ENCODE measurements at regions not wholly inside any gene's neighbourhood (a gene's known extent, or its start where the extent isn't known, plus 50 kb on each side); places are given as distances from the start of the nearest gene placed in this dataset.

DNA sequence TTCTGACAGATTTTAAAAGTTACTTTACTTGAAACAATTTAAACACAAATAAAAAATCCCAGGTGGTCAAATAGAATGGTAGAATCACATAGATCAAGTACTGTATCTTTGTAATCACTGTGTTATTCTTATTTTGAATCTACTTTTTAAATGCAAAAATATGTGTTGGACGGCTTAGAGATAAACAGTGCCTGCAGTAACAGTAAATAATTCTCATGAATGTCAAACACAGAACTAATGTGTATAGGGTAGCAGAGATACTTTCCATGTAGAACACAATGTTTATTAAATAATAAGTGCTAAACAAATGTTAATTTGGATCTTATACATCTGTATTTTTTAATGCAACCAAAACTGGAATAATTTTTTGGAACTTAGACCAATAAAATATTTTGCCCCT lies 1199.4 kb downstream of the SORCS1 start:
- Histone ChIP-seq H3K9ac (ENCODE audit: control insufficient read depth, extremely low read depth, insufficient read depth, low read length) (no peak overlapping the region), H3K4me3 (ENCODE audit: control insufficient read depth in 2 of 3, extremely low read depth in 1 of 3, insufficient read depth in 2 of 3, low read depth in 1 of 3, low read length in 3 of 3) (no peak overlapping the region), H4K20me1 (ENCODE audit: control insufficient read depth, extremely low read depth, insufficient read depth, low read length) (no peaks in the 10 kb centered on the region), H3K79me2 (ENCODE audit: control insufficient read depth, insufficient read depth, low read length) (no peaks in the 10 kb centered on the region), H3K27ac (ENCODE audit: control insufficient read depth, insufficient read depth, low read length) (no peak overlapping the region), H3K4me2 (ENCODE audit: control insufficient read depth, extremely low read depth, insufficient read depth, low read depth, low read length) (no peak overlapping the region), H3K27me3 (ENCODE audit: control insufficient read depth, extremely low read depth, insufficient read depth, low read length) (no peaks in the 10 kb centered on the region), H3K9me3 (ENCODE audit: control insufficient read depth, low read depth, low read length) (no peaks in the 10 kb centered on the region), H3K36me3 (ENCODE audit: control insufficient read depth in 2 of 2, extremely low read depth in 1 of 2, insufficient read depth in 2 of 2, low read length in 2 of 2) (no peaks in the 10 kb centered on the region), H2AFZ (ENCODE audit: control insufficient read depth, low read length) (no peak overlapping the region), H3K9me1 (ENCODE audit: control insufficient read depth, extremely low read depth, insufficient read depth, low read length) (no peaks in the 10 kb centered on the region), H3K4me1 (ENCODE audit: control insufficient read depth, extremely low read depth, insufficient read depth, low read length) (no peaks in the 10 kb centered on the region)
- no peak for FAIRE-seq
- dilution Hi-C loops (cut with MboI; ENCODE audit: extremely low pct_ligation_motif_present, low sequenced_read_pairs) = no loop called here
- DNase-seq (ENCODE audit: low read depth, low spot score) = no peak
- TF ChIP-seq, protein P1, sequence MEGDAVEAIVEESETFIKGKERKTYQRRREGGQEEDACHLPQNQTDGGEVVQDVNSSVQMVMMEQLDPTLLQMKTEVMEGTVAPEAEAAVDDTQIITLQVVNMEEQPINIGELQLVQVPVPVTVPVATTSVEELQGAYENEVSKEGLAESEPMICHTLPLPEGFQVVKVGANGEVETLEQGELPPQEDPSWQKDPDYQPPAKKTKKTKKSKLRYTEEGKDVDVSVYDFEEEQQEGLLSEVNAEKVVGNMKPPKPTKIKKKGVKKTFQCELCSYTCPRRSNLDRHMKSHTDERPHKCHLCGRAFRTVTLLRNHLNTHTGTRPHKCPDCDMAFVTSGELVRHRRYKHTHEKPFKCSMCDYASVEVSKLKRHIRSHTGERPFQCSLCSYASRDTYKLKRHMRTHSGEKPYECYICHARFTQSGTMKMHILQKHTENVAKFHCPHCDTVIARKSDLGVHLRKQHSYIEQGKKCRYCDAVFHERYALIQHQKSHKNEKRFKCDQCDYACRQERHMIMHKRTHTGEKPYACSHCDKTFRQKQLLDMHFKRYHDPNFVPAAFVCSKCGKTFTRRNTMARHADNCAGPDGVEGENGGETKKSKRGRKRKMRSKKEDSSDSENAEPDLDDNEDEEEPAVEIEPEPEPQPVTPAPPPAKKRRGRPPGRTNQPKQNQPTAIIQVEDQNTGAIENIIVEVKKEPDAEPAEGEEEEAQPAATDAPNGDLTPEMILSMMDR (optimal IDR thresholded peaks at IDR 0.05 in 1 of 3, IDR thresholded peaks at IDR 0.05 in 1 of 3, conservative IDR thresholded peaks at IDR 0.05 in 1 of 3; ENCODE audit: extremely low read depth in 1 of 3, insufficient read depth in 2 of 3, low read length in 3 of 3) = no peak
- no peak for TF ChIP-seq EZH2 (IDR thresholded peaks at IDR 0.05; ENCODE audit: low read length)

DNA sequence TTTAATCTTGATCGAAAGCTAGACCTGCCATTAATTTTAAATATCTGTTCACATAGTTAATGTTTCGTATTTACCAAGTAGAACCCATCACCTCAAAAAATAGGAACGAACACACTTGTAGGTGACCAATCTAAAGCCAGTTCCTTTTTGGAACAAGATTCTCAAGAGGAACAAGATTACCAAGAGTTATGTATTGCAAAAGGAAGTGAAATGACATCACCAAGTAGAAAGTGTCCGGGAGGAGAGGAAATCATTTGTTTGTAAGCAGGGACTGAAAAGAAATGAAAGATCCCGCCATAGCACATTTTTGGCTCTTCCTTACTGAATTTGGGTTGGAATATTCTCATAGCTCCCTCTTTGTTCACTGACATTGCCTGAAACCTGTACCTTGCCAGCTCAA lies 1200.5 kb downstream of the SORCS1 start:
- H3K79me2 ChIP-seq (ENCODE audit: control insufficient read depth, insufficient read depth, low read length) = no peaks in the 10 kb centered on the region
- no peak overlapping the region for H3K9ac ChIP-seq (ENCODE audit: control insufficient read depth, extremely low read depth, insufficient read depth, low read length)
- H3K4me3 ChIP-seq (ENCODE audit: control insufficient read depth in 2 of 3, extremely low read depth in 1 of 3, insufficient read depth in 2 of 3, low read depth in 1 of 3, low read length in 3 of 3) = no peak overlapping the region
- no peaks in the 10 kb centered on the region for H4K20me1 ChIP-seq (ENCODE audit: control insufficient read depth, extremely low read depth, insufficient read depth, low read length)
- TF ChIP-seq EZH2 (IDR thresholded peaks at IDR 0.05; ENCODE audit: low read length) = no peak
- TF ChIP-seq, protein P1 (optimal IDR thresholded peaks at IDR 0.05 in 1 of 3, IDR thresholded peaks at IDR 0.05 in 1 of 3, conservative IDR thresholded peaks at IDR 0.05 in 1 of 3; ENCODE audit: extremely low read depth in 1 of 3, insufficient read depth in 2 of 3, low read length in 3 of 3) = no peak
- H3K27me3 ChIP-seq (ENCODE audit: control insufficient read depth, extremely low read depth, insufficient read depth, low read length) = no peaks in the 10 kb centered on the region
- DNase-seq (ENCODE audit: low read depth, low spot score) (no peak), FAIRE-seq (no peak)
- H3K27ac ChIP-seq (ENCODE audit: control insufficient read depth, insufficient read depth, low read length) = no peak overlapping the region
- no peak overlapping the region for H2AFZ ChIP-seq (ENCODE audit: control insufficient read depth, low read length)
- no peaks in the 10 kb centered on the region for H3K4me1 ChIP-seq (ENCODE audit: control insufficient read depth, extremely low read depth, insufficient read depth, low read length)
- H3K9me3 ChIP-seq (ENCODE audit: control insufficient read depth, low read depth, low read length) = no peaks in the 10 kb centered on the region
- no peak overlapping the region for H3K4me2 ChIP-seq (ENCODE audit: control insufficient read depth, extremely low read depth, insufficient read depth, low read depth, low read length)
- dilution Hi-C loops (cut with MboI; ENCODE audit: extremely low pct_ligation_motif_present, low sequenced_read_pairs) = no loop called here
- H3K36me3 ChIP-seq (ENCODE audit: control insufficient read depth in 2 of 2, extremely low read depth in 1 of 2, insufficient read depth in 2 of 2, low read length in 2 of 2) = no peaks in the 10 kb centered on the region
- no peaks in the 10 kb centered on the region for H3K9me1 ChIP-seq (ENCODE audit: control insufficient read depth, extremely low read depth, insufficient read depth, low read length)

All from keratinocyte (primary cell).